Iris pigment epithelial cell (primary cell): ENCODE measurements at regions not wholly inside any gene's neighbourhood (a gene's known extent, or its start where the extent isn't known, plus 50 kb on each side); places are given as distances from the start of the nearest gene placed in this dataset.

ENCODE experiments used
- DNase-seq: peaks from one replicate; pipeline ENCODE4 v3.0.0-alpha.2; 2011; ENCODE audit warnings: low read depth

GRCh38 chr2:236673126-236673822, 103.6 kb downstream of the ACKR3 start:
- DNase-seq, result no peak

- DNase-seq, result no peak
These were observed 104.2 kb downstream of the ACKR3 start for GRCh38 chr2:236673823-236674185.

- DNase-seq, result no peak
These were observed 104.6 kb downstream of the ACKR3 start for GRCh38 chr2:236674238-236674637.

- DNase-seq, result no peak
These were observed 105.0 kb downstream of the ACKR3 start for GRCh38 chr2:236674646-236675045.

- no peak for DNase-seq
These were observed 105.4 kb downstream of the ACKR3 start for GRCh38 chr2:236675051-236675450.

- DNase-seq, result no peak
These were observed 105.9 kb downstream of the ACKR3 start for GRCh38 chr2:236675526-236675925.

- no peak for DNase-seq
These were observed 106.7 kb downstream of the ACKR3 start for GRCh38 chr2:236676136-236676873.

- DNase-seq, result no peak
These were observed 107.7 kb downstream of the ACKR3 start for GRCh38 chr2:236677368-236677767.

- no peak for DNase-seq
These were observed 108.8 kb downstream of the ACKR3 start for GRCh38 chr2:236678307-236678975.

- DNase-seq, result no peak
These were observed 110.5 kb downstream of the ACKR3 start for GRCh38 chr2:236679884-236680860.

- DNase-seq, result no peak
These were observed 113.2 kb downstream of the ACKR3 start for GRCh38 chr2:236682651-236683422.

- DNase-seq, result no peak
These were observed 115.1 kb downstream of the ACKR3 start for GRCh38 chr2:236684504-236685256.

- no peak for DNase-seq
These were observed 115.7 kb downstream of the ACKR3 start for GRCh38 chr2:236685361-236685760.

- no peak for DNase-seq
These were observed 116.4 kb downstream of the ACKR3 start for GRCh38 chr2:236685979-236686520.

- DNase-seq, result no peak
These were observed 116.9 kb downstream of the ACKR3 start for GRCh38 chr2:236686561-236686960.

GRCh38 chr2:236687296-236687965, 117.8 kb downstream of the ACKR3 start:
- DNase-seq, result no peak

- DNase-seq, result no peak
These were observed 118.5 kb downstream of the ACKR3 start for GRCh38 chr2:236688157-236688556.

GRCh38 chr2:236688563-236689392, 119.2 kb downstream of the ACKR3 start:
- no peak for DNase-seq

GRCh38 chr2:236689393-236689700, 119.7 kb downstream of the ACKR3 start:
- DNase-seq, result no peak
